ENCODE measurements at regions not wholly inside any gene's neighbourhood (a gene's known extent, or its start where the extent isn't known, plus 50 kb on each side); places are given as distances from the start of the nearest gene placed in this dataset.

DNA sequence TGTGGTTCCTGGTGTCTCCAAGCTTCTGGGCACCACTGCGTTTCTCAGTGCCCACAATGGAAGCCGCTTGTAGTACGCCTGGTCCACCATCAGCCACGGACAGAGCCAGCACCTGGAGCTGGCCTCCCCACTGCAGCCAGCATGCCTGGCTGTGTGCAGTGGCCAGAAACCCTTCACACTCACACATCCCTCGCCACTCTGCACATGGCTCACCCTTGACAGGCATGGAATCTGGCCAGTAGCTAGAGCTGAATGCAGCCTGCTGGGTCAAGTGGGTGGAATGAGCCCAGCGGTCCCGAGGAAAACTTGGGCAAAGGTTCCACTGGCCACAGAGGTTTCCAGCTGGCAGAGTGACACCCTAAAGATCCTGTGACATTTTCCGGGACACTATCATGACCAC is 146.0 kb upstream of the ADO start:
- TF ChIP-seq, protein P1, sequence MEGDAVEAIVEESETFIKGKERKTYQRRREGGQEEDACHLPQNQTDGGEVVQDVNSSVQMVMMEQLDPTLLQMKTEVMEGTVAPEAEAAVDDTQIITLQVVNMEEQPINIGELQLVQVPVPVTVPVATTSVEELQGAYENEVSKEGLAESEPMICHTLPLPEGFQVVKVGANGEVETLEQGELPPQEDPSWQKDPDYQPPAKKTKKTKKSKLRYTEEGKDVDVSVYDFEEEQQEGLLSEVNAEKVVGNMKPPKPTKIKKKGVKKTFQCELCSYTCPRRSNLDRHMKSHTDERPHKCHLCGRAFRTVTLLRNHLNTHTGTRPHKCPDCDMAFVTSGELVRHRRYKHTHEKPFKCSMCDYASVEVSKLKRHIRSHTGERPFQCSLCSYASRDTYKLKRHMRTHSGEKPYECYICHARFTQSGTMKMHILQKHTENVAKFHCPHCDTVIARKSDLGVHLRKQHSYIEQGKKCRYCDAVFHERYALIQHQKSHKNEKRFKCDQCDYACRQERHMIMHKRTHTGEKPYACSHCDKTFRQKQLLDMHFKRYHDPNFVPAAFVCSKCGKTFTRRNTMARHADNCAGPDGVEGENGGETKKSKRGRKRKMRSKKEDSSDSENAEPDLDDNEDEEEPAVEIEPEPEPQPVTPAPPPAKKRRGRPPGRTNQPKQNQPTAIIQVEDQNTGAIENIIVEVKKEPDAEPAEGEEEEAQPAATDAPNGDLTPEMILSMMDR (conservative IDR thresholded peaks at IDR 0.05 in 1 of 2, IDR thresholded peaks at IDR 0.05 in 1 of 2; ENCODE audit: extremely low read depth in 1 of 2, insufficient read depth in 1 of 2, low read depth in 1 of 2, low read length in 2 of 2) = no peak
- no peak for TF ChIP-seq EZH2 (IDR thresholded peaks at IDR 0.05; ENCODE audit: borderline replicate concordance, low read length)
